ENCODE measurements at regions not wholly inside any gene's neighbourhood (a gene's known extent, or its start where the extent isn't known, plus 50 kb on each side); places are given as distances from the start of the nearest gene placed in this dataset.

DNA sequence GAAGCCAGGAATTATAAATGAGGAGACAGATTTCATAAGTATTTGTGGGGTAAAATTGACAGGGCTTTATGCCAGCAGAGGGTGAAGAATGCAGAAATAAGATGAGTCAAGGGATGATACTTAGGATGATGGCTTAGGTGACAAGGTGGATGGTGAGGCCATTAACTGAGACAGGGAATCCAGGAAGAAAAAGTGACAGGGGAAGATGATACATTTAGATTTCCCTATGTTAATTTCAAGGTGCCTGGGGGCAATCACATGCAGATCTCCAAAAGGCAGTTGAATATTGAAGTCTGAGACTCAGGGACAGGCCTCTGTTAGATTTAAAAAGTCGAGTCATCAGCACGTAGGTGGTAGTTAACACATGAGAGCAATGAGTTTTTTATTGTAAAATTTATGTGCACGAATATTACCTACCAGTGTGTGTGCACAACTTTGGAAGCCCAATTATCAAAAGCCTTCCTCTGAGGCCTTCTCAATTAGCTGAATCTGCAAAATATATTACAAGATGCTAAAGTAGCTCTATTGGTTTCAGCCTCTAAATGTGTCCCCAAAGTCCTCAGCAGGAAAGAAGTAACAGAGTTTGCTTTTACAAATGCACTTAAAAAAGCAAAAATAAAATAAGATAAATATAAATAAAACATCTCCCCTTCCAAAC, 67.9 kb upstream of the CHL1 start:
- no peak for DNase-seq (ENCODE audit: low read depth in 2 of 3, low spot score in 2 of 3)

DNA sequence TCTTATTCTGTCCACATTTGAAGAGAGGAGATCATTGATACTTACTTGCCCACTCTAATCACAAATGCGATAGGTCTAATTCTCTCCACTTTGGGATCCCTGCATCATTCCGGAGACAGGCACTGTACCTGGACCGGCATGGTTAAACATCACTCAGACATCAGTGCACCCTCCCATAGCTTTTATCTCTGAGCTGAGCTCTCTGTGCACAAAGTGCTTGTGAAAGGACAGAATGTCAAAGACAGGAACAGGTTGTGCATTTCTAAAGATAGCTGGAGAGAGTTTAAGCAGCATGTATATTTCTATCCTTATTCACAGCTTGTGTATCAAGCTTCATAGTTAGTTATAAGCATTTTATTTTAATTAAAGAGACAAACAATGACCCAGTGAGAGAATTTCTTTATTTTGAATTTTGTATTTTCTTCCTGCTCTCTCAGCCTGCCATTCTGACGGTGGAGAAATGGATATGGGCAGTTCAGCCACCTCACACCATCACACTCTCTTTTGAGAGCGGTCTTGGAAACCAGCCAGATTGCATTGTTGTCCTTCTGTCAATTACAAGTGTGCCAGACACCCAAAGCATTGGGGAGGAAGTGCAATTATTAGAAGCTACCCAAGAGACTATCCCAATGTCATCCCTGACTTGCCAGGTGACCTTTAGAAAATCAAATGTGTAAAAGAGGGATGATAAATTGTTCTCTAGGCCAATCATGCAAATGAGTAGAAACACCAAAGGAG, 65.2 kb upstream of the CHL1 start:
- no peak for DNase-seq (ENCODE audit: low read depth in 2 of 3, low spot score in 2 of 3)

GRCh38 chr3:132378-132777, 64.2 kb upstream of the CHL1 start:
- DNase-seq (ENCODE audit: low read depth in 2 of 3, low spot score in 2 of 3): no peak

GRCh38 chr3:132904-133303, 63.7 kb upstream of the CHL1 start:
- DNase-seq (ENCODE audit: low read depth in 2 of 3, low spot score in 2 of 3): no peak

GRCh38 chr3:140748-141330, 55.7 kb upstream of the CHL1 start:
- no peak for DNase-seq (ENCODE audit: low read depth in 2 of 3, low spot score in 2 of 3)

Data from hematopoietic multipotent progenitor cell (in vitro differentiated cells).